Spleen (tissue), 11 donors: ENCODE measurements at regions not wholly inside any gene's neighbourhood (a gene's known extent, or its start where the extent isn't known, plus 50 kb on each side); places are given as distances from the start of the nearest gene placed in this dataset.

Experiments
- DNase-seq: peaks from one replicate; pipeline ENCODE4 v3.0.0-alpha.2; 2020
- H3K27ac ChIP-seq, 8 donors: fragments of 200-600 bp; sonication (generic) in 7 of 8; 1 replicate in 4 of 8; 2 replicates in 4 of 8; pipeline versions ENCODE4 v1.5.0 to v1.8.0; 2016 to 2021; ENCODE audit warnings: inconsistent platforms in 4 of 8, mild to moderate bottlenecking in 4 of 8, moderate library complexity in 1 of 8
- H3K27me3 ChIP-seq, 7 donors: fragments of 200-600 bp; sonication (generic) in 6 of 7; replicated peaks in 1 of 7; 1 replicate in 4 of 7; 2 replicates in 3 of 7; pipeline versions ENCODE4 v1.5.0 to v1.8.0; 2016 to 2021; ENCODE audit warnings: inconsistent platforms in 3 of 7, mild to moderate bottlenecking in 1 of 7
- H3K36me3 ChIP-seq, 6 donors: fragments of 200-600 bp; sonication (generic) in 5 of 6; 1 replicate in 4 of 6; 2 replicates in 2 of 6; pipeline versions ENCODE4 v1.5.0 to v1.8.0; 2016 to 2021; ENCODE audit warnings: inconsistent platforms in 2 of 6
- H3K4me1 ChIP-seq, 6 donors: fragments of 200-600 bp; sonication (generic) in 5 of 6; 1 replicate in 3 of 6; 2 replicates in 3 of 6; pipeline versions ENCODE4 v1.5.0 to v1.8.0; 2016 to 2021; ENCODE audit warnings: inconsistent platforms in 3 of 6
- H3K4me3 ChIP-seq, 8 donors: fragments of 200-600 bp; sonication (generic) in 7 of 8; 1 replicate in 4 of 8; 2 replicates in 4 of 8; pipeline versions ENCODE4 v1.5.0 to v1.8.0; 2016 to 2021; ENCODE audit warnings: inconsistent platforms in 4 of 8, mild to moderate bottlenecking in 4 of 8, moderate library complexity in 2 of 8
- H3K9me3 ChIP-seq, 8 donors: fragments of 200-600 bp; sonication (generic) in 7 of 8; 1 replicate in 4 of 8; 2 replicates in 4 of 8; pipeline versions ENCODE4 v1.5.0 to v1.8.0; 2016 to 2021; ENCODE audit warnings: inconsistent platforms in 4 of 8
- POLR2A ChIP-seq, 3 donors: fragments of 450-650 bp; IDR thresholded peaks; one replicate each; pipeline ENCODE4 v1.5.1; 2017; ENCODE audit warnings: antibody characterized with exemption in 3 of 3, mild to moderate bottlenecking in 1 of 3
- POLR2AphosphoS5 ChIP-seq, 3 donors: sonication (generic); formaldehyde crosslinking; IDR thresholded peaks; one replicate each; pipeline ENCODE4 v1.5.1; 2017; ENCODE audit warnings: antibody characterized with exemption in 3 of 3
- WGBS, 5 donors: extraction: QIAGEN DNeasy Blood & Tissue Kit in 3 of 5; methylation state at CpG; one replicate each; pipeline versions ENCODE4 v1.1.5 to v1.1.7; 2013 to 2018; 5-methylcytosine and 5-hydroxymethylcytosine counted together
- intact Hi-C: fragments of 100-400 bp; cut with DNase I; formaldehyde crosslinking; loops from one replicate; pipeline ENCODE4 v1.15.0; 2023; ENCODE audit warnings: low total_unique reads
- TF ChIP-seq, protein P1 (sequence below), 11 experiments: fragments of 200-600 bp in 7 of 11; fragments of 450-650 bp in 4 of 11; sonication (generic) in 4 of 11; IDR thresholded peaks in 8 of 11; conservative IDR thresholded peaks in 3 of 11; 1 replicate in 7 of 11; 2 replicates in 4 of 11; pipeline versions ENCODE4 v1.4.0 to v1.8.0; 2016 to 2021; ENCODE audit warnings: antibody characterized with exemption in 11 of 11, inconsistent platforms in 4 of 11, mild to moderate bottlenecking in 1 of 11
- donor health status: healthy with polysubstance abuse.
- donor health status: DM: no; HTN: no; CAD: no; lungs with moderate emphysema.
- donor health status: DM: no; HTN: no; CAD: no.
- donor health status: Bipolar disorder and iron deficiency.
- donor health status: healthy.
- donor health status: DM: no; HTN: no; CAD: no.
- donor health status: DM: yes; HTN: yes; CAD: no.

DNA sequence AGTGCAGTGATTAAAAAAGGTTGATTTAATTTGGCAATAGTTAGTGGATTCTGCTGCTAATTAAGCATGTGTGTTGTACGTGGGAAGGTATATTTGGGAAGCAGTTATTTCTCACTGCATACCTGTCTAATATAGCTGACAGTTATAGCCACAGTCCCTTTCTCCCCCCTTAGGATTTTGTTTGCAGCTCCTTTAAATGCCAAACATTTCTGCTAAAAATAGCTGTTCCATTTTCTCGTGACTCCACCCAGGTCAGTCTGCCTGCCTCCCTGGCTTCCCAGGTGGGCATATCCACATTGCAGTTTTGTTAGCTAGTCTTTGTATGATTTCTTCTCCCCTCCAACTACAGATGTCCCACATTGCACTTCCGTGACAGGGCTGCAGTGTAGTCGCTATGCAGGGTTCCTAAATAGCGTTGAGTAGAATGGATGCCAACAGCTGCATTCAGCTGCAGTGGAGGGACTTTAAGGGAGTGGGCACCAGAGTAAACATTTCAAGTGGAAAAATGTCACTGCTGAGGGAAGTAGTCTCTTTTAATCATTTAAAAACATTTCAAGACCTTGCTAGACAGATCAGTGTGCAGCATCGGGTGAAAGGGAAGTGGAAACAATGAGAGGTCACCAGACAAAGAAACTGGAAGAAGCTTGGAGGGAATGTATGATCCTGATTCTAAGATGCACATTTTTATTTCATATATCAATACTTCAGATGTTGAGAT lies 326.3 kb downstream of the RAPGEF2 start:
- Histone ChIP-seq H3K4me3 (no peak overlapping the region), H3K9me3 (no peaks in the 10 kb centered on the region), H3K36me3 (no peaks in the 10 kb centered on the region), H3K27ac (no peak overlapping the region), H3K4me1 (peaks cover 0 to 6% (median 0%) of the 10 kb centered on the region in 6 donors), H3K27me3 (no peaks in the 10 kb centered on the region)
- DNase-seq, result no peak
- WGBS, 5 donors, result 27 to 38% (median 33%) methylated on average over 6 of the region's 6 CpGs
- intact Hi-C loops, result no loop called here
- TF ChIP-seq, protein P1, sequence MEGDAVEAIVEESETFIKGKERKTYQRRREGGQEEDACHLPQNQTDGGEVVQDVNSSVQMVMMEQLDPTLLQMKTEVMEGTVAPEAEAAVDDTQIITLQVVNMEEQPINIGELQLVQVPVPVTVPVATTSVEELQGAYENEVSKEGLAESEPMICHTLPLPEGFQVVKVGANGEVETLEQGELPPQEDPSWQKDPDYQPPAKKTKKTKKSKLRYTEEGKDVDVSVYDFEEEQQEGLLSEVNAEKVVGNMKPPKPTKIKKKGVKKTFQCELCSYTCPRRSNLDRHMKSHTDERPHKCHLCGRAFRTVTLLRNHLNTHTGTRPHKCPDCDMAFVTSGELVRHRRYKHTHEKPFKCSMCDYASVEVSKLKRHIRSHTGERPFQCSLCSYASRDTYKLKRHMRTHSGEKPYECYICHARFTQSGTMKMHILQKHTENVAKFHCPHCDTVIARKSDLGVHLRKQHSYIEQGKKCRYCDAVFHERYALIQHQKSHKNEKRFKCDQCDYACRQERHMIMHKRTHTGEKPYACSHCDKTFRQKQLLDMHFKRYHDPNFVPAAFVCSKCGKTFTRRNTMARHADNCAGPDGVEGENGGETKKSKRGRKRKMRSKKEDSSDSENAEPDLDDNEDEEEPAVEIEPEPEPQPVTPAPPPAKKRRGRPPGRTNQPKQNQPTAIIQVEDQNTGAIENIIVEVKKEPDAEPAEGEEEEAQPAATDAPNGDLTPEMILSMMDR (IDR thresholded peaks at IDR 0.05 in 8 of 11, conservative IDR thresholded peaks at IDR 0.05 in 3 of 11), result no peak

DNA sequence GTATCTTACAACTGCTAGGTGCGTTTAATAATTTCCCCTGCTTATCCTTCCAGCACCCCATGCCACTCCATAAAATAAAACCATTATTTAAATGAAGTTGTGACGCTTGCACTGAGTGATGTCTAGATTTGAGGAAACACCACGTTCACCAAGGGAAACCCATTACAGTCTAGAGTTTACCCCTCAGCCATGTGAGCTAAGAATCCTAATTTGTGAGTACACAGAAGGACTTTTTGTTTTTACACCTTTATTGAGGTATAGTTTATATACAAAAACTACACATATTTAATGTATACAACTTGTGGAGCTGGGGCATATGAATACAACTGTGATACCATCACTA lies 326.8 kb downstream of the RAPGEF2 start:
- DNase-seq, result no peak
- H3K27ac ChIP-seq, result no peak overlapping the region
- no peaks in the 10 kb centered on the region for H3K36me3 ChIP-seq
- H3K4me1 ChIP-seq, result peaks cover 0 to 6% (median 0%) of the 10 kb centered on the region in 6 donors
- no peaks in the 10 kb centered on the region for H3K9me3 ChIP-seq
- TF ChIP-seq POLR2A (IDR thresholded peaks at IDR 0.05) (no peak), POLR2AphosphoS5 (IDR thresholded peaks at IDR 0.05) (no peak)
- TF ChIP-seq, protein P1 (IDR thresholded peaks at IDR 0.05 in 8 of 11, conservative IDR thresholded peaks at IDR 0.05 in 3 of 11), result no peak
- H3K27me3 ChIP-seq, result no peaks in the 10 kb centered on the region
- 9 to 21% (median 12%) methylated on average over 3 of the region's 3 CpGs for WGBS, 5 donors
- H3K4me3 ChIP-seq, result no peak overlapping the region
- intact Hi-C loops, result no loop called here

DNA sequence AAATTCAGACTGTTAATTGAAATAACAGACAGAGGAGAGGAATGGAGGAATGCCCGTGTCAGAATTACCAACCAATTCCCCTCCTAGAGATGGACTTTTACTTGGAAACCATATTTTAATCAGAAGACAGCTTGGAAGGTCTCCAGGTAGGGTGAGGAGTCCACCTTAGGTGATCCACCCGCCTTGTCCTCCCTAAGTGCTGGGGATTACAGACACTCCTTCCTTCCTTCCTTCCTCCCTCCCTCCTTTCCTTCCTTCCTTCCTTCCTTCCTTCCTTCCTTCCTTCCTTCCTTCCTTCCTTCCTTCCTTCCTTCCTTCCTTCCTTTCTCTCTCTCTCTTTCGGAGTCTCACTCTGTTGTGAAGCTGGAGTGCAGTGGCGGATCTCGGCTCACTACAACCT lies 328.0 kb downstream of the RAPGEF2 start:
- Histone ChIP-seq H3K27me3 (no peaks in the 10 kb centered on the region), H3K9me3 (no peaks in the 10 kb centered on the region), H3K4me1 (peaks cover 0 to 6% (median 0%) of the 10 kb centered on the region in 6 donors), H3K27ac (no peak overlapping the region), H3K4me3 (no peak overlapping the region), H3K36me3 (no peaks in the 10 kb centered on the region)
- 79 to 84% (median 82%) methylated on average over 5 of the region's 5 CpGs for WGBS, 5 donors
- intact Hi-C loops, result no loop called here
- no peak for TF ChIP-seq POLR2A (IDR thresholded peaks at IDR 0.05)
- TF ChIP-seq, protein P1 (IDR thresholded peaks at IDR 0.05 in 8 of 11, conservative IDR thresholded peaks at IDR 0.05 in 3 of 11), result no peak
- TF ChIP-seq POLR2AphosphoS5 (IDR thresholded peaks at IDR 0.05), result no peak
- DNase-seq, result no peak

DNA sequence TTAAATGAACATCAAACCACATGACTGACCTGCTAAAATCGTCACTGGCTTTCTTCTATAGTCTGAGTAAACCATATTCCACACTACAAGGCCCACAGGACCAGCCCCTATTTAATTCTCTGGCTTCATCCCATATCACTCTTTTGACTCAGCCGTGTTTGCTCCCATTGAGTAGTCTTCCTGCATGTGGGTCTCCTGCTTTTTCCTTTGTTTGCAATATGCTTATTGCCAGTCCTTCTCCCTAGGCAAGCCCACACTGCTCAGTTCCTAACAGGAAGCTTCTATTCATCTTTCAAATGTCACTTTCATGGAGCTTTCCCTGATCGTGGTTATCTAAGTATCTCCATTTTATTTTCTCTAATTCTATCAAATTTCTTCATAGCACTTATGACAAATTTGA lies 329.6 kb downstream of the RAPGEF2 start:
- no peaks in the 10 kb centered on the region for H3K9me3 ChIP-seq
- 46 to 55% (median 47%) methylated on average over 3 of the region's 3 CpGs for WGBS, 5 donors
- no peak for DNase-seq
- peaks cover 0 to 6% (median 0%) of the 10 kb centered on the region in 6 donors for H3K4me1 ChIP-seq
- TF ChIP-seq POLR2AphosphoS5 (IDR thresholded peaks at IDR 0.05) (no peak), POLR2A (IDR thresholded peaks at IDR 0.05) (no peak)
- TF ChIP-seq, protein P1 (IDR thresholded peaks at IDR 0.05 in 8 of 11, conservative IDR thresholded peaks at IDR 0.05 in 3 of 11), result no peak
- intact Hi-C loops, result no loop called here
- no peak overlapping the region for H3K27ac ChIP-seq
- no peak overlapping the region for H3K4me3 ChIP-seq
- H3K27me3 ChIP-seq, result no peaks in the 10 kb centered on the region
- H3K36me3 ChIP-seq, result no peaks in the 10 kb centered on the region
